Liver (tissue), 3 donors: ENCODE measurements at regions not wholly inside any gene's neighbourhood (a gene's known extent, or its start where the extent isn't known, plus 50 kb on each side); places are given as distances from the start of the nearest gene placed in this dataset.

Experiments
- FOXA1 ChIP-seq: IDR thresholded peaks from 2 replicates; pipeline ENCODE4 v1.6.1; 2016; ENCODE audit warnings: antibody characterized with exemption
- FOXA2 ChIP-seq: IDR thresholded peaks from 2 replicates; pipeline ENCODE4 v1.6.1; 2016; ENCODE audit warnings: antibody characterized with exemption
- GABPA ChIP-seq, 2 donors: IDR thresholded peaks in 1 of 2; conservative IDR thresholded peaks in 1 of 2; 2 replicates each; pipeline ENCODE4 v1.6.1; 2016; ENCODE audit warnings: antibody characterized with exemption in 2 of 2, mild to moderate bottlenecking in 1 of 2, moderate library complexity in 1 of 2
- JUND ChIP-seq, 2 donors: IDR thresholded peaks; 2 replicates each; pipeline ENCODE4 v1.6.1; 2016; ENCODE audit warnings: antibody characterized with exemption in 2 of 2
- RAD21 ChIP-seq, 2 donors: IDR thresholded peaks; 2 replicates each; pipeline ENCODE4 v1.6.1; 2016; ENCODE audit warnings: antibody characterized with exemption in 2 of 2, mild to moderate bottlenecking in 2 of 2
- SP1 ChIP-seq: IDR thresholded peaks from 2 replicates; pipeline ENCODE4 v1.6.1; 2018; ENCODE audit warnings: antibody characterized with exemption, mild to moderate bottlenecking
- TAF1 ChIP-seq: conservative IDR thresholded peaks from 2 replicates; pipeline ENCODE4 v1.6.1; 2016; ENCODE audit warnings: antibody characterized with exemption, mild to moderate bottlenecking
- YY1 ChIP-seq: IDR thresholded peaks from 2 replicates; pipeline ENCODE4 v1.6.1; 2016; ENCODE audit warnings: antibody characterized with exemption, mild to moderate bottlenecking
- TF ChIP-seq, protein P1 (sequence below): fragments of 150-350 bp; IDR thresholded peaks from 2 replicates; pipeline ENCODE4 v1.5.1; 2017; ENCODE audit warnings: improper control_type of control experiment, low read depth, low read length; ENCODE audit not compliant: missing input control
- TF ChIP-seq, protein P2 (sequence below): IDR thresholded peaks from 2 replicates; pipeline ENCODE4 v1.6.1; 2016; ENCODE audit warnings: antibody characterized with exemption, mild to moderate bottlenecking
- TF ChIP-seq, protein P3 (sequence below): IDR thresholded peaks from 2 replicates; pipeline ENCODE4 v1.6.1; 2016; ENCODE audit warnings: antibody characterized with exemption
- donor health status: healthy.
- donor health status: healthy.

DNA sequence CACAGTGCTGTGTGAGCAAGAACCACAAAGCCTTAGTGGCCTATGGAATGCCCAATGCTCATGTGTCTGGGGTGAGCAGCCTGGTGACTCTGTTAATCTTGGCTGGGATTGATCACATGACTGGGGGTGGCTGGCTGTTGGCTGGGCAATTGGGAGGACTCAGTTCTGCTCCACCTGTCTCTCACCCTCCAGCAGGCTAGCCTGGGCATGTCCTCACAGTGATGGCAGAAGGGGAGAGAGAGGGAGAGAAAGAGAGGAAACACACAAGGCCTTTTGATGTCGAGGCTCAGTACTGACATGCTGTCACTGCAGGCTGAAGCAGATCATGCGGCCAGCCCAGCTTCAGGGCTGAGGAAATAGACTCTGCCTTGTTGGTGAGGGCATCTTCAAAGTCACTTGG is 136.8 kb downstream of the TBX5 start:
- TF ChIP-seq, protein P1, sequence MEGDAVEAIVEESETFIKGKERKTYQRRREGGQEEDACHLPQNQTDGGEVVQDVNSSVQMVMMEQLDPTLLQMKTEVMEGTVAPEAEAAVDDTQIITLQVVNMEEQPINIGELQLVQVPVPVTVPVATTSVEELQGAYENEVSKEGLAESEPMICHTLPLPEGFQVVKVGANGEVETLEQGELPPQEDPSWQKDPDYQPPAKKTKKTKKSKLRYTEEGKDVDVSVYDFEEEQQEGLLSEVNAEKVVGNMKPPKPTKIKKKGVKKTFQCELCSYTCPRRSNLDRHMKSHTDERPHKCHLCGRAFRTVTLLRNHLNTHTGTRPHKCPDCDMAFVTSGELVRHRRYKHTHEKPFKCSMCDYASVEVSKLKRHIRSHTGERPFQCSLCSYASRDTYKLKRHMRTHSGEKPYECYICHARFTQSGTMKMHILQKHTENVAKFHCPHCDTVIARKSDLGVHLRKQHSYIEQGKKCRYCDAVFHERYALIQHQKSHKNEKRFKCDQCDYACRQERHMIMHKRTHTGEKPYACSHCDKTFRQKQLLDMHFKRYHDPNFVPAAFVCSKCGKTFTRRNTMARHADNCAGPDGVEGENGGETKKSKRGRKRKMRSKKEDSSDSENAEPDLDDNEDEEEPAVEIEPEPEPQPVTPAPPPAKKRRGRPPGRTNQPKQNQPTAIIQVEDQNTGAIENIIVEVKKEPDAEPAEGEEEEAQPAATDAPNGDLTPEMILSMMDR = no peak
- TF ChIP-seq, protein P2, sequence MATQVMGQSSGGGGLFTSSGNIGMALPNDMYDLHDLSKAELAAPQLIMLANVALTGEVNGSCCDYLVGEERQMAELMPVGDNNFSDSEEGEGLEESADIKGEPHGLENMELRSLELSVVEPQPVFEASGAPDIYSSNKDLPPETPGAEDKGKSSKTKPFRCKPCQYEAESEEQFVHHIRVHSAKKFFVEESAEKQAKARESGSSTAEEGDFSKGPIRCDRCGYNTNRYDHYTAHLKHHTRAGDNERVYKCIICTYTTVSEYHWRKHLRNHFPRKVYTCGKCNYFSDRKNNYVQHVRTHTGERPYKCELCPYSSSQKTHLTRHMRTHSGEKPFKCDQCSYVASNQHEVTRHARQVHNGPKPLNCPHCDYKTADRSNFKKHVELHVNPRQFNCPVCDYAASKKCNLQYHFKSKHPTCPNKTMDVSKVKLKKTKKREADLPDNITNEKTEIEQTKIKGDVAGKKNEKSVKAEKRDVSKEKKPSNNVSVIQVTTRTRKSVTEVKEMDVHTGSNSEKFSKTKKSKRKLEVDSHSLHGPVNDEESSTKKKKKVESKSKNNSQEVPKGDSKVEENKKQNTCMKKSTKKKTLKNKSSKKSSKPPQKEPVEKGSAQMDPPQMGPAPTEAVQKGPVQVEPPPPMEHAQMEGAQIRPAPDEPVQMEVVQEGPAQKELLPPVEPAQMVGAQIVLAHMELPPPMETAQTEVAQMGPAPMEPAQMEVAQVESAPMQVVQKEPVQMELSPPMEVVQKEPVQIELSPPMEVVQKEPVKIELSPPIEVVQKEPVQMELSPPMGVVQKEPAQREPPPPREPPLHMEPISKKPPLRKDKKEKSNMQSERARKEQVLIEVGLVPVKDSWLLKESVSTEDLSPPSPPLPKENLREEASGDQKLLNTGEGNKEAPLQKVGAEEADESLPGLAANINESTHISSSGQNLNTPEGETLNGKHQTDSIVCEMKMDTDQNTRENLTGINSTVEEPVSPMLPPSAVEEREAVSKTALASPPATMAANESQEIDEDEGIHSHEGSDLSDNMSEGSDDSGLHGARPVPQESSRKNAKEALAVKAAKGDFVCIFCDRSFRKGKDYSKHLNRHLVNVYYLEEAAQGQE = no peak
- TF ChIP-seq YY1 (no peak), JUND (IDR thresholded peaks at IDR 0.05) (no peak), FOXA2 (no peak), RAD21 (IDR thresholded peaks at IDR 0.05) (no peak), SP1 (no peak), FOXA1 (no peak), TAF1 (no peak), GABPA (IDR thresholded peaks at IDR 0.05 in 1 of 2, conservative IDR thresholded peaks at IDR 0.05 in 1 of 2) (no peak)
- TF ChIP-seq, protein P3, sequence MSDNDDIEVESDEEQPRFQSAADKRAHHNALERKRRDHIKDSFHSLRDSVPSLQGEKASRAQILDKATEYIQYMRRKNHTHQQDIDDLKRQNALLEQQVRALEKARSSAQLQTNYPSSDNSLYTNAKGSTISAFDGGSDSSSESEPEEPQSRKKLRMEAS = no peak
